ENCODE measurements at regions not wholly inside any gene's neighbourhood (a gene's known extent, or its start where the extent isn't known, plus 50 kb on each side); places are given as distances from the start of the nearest gene placed in this dataset.

DNA sequence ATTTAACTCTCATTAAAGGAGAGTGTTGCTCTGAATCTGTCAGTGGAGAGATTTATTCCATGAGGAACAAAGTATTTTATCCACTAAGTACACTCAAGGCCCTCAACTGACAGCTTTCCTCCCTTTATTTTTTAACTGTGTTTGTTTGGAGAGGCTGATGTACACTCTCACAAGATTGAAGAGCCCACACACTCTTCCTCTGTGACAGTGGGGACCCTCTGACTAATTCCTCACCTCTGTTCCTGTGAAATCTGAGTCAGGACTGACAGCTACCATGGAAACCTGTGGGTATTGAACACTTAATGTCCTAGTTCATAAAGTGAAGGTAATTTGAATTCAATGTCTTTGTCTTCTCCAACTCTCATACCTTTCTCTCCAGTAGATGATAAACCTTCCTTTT lies 189.8 kb upstream of the PITRM1 start:
- TF ChIP-seq, protein P1, sequence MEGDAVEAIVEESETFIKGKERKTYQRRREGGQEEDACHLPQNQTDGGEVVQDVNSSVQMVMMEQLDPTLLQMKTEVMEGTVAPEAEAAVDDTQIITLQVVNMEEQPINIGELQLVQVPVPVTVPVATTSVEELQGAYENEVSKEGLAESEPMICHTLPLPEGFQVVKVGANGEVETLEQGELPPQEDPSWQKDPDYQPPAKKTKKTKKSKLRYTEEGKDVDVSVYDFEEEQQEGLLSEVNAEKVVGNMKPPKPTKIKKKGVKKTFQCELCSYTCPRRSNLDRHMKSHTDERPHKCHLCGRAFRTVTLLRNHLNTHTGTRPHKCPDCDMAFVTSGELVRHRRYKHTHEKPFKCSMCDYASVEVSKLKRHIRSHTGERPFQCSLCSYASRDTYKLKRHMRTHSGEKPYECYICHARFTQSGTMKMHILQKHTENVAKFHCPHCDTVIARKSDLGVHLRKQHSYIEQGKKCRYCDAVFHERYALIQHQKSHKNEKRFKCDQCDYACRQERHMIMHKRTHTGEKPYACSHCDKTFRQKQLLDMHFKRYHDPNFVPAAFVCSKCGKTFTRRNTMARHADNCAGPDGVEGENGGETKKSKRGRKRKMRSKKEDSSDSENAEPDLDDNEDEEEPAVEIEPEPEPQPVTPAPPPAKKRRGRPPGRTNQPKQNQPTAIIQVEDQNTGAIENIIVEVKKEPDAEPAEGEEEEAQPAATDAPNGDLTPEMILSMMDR (IDR thresholded peaks at IDR 0.05; ENCODE audit: insufficient read depth, low read depth, low read length): no peak

GRCh38 chr10:3361640-3362039 lies 189.1 kb upstream of the PITRM1 start:
- no peak for DNase-seq (ENCODE audit: low read depth)
- TF ChIP-seq, protein P1 (IDR thresholded peaks at IDR 0.05; ENCODE audit: insufficient read depth, low read depth, low read length): no peak

More for the DNA sequence above, 189.8 kb upstream of the PITRM1 start:
- no peak for DNase-seq (ENCODE audit: low read depth)
- no peak overlapping the region for H3K4me3 ChIP-seq (ENCODE audit: low read depth, low read length)

DNA sequence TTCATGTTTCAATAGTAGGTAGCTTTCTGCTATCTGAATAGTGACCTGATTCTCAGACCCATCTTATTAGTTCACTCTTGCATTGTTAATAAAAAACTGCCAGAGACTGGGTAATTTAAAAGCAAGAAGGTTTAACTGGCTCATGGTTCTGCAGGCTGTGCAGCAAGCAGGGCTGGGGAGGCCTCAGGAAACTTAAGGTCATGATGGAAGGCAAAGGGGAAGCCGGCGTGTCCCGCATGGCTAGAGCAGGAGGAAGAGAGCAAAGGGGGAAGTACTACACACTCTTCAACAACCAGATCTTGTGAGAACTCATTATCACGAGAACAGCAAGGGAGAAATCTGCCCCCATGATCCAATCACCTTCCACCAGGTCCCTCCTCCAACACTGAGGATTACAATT lies 185.2 kb upstream of the PITRM1 start:
- no peak overlapping the region for H3K4me3 ChIP-seq (ENCODE audit: low read depth, low read length)
- DNase-seq (ENCODE audit: low read depth): no peak
- TF ChIP-seq, protein P1 (IDR thresholded peaks at IDR 0.05; ENCODE audit: insufficient read depth, low read depth, low read length): no peak

More at GRCh38 chr10:3361640-3362039, 189.1 kb upstream of the PITRM1 start:
- no peak overlapping the region for H3K4me3 ChIP-seq (ENCODE audit: low read depth, low read length)

DNA sequence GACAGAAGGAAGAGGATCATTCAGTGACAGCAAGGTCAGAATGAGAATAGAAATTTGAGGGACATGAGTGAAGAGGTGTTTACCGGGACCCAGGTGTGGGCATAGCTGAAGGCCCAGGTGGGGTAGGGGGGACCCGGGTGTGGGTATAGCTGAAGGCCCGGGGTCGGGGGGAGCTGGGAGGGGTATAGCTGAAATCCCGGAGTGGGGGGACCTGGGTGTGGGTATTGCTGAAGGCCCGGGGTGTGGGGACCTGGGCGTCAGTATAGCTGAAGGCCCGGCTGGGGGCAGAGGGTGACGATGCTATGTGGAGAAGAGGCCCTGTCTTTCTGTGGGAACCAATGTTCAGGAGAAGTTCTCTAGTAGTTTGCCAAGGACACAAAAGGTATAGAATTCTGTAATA lies 183.0 kb upstream of the PITRM1 start:
- no peak for DNase-seq (ENCODE audit: low read depth)
- TF ChIP-seq, protein P1 (IDR thresholded peaks at IDR 0.05; ENCODE audit: insufficient read depth, low read depth, low read length): no peak
- H3K4me3 ChIP-seq (ENCODE audit: low read depth, low read length): no peak overlapping the region

DNA sequence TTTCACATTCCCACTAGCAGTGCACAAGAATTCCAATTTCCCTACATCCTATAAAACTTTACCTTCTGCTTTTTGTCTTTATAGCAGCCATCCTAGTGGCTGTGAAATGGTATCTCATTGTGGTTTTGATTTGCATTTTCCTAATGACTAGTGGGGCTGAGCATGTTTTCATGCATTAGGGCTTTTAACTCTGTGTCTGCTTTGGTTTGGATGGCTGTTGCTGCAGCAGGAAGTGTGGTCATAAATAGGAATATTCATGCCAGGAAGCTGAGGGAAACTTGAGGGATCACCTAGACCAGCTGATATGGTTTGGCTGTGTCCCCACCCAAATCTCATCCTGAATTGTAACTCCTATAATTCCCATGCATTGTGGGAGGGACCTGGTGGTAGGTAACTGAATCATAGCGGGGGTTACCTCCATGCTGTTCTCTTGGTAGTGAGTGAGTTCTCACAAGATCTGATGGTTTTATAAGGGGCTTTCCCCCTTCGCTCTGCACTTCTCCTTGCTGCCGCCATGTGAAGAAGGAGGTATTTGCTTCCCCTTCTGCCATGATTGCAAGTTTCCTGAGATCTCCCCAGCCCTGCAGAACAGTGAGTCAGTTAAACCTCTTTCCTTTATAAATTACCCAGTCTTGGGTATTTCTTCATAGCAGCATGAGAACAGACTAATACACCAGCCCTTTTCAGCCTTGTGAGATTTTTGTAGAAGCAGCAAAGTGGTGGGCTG lies 181.8 kb upstream of the PITRM1 start:
- no peak overlapping the region for H3K4me3 ChIP-seq (ENCODE audit: low read depth, low read length)
- TF ChIP-seq, protein P1 (IDR thresholded peaks at IDR 0.05; ENCODE audit: insufficient read depth, low read depth, low read length): no peak
- DNase-seq (ENCODE audit: low read depth): peak; percentile 57

DNA sequence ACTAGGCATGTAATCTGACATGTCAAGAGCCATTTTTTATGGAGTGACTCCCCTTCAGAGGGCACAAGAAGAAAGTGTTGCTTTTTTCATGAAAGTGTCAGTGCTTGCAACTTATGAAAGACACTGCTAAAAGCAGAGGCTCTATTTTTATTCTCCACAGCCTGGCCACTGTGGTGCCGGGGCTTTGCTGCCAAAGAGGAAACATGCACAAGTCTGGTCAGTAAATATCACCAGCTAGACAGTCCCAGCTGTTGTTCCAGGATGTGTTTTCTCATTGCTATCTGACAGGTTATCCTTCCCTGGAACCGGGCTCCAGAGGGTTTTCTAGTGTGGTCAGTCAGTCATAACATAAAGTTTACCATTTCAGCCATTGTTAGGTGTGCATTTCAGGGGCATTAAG lies 180.7 kb upstream of the PITRM1 start:
- no peak overlapping the region for H3K4me3 ChIP-seq (ENCODE audit: low read depth, low read length)
- DNase-seq (ENCODE audit: low read depth): no peak
- TF ChIP-seq, protein P1 (IDR thresholded peaks at IDR 0.05; ENCODE audit: insufficient read depth, low read depth, low read length): no peak

Data from fibroblast of villous mesenchyme (primary cell).